ENCODE measurements at regions not wholly inside any gene's neighbourhood (a gene's known extent, or its start where the extent isn't known, plus 50 kb on each side); places are given as distances from the start of the nearest gene placed in this dataset.

DNA sequence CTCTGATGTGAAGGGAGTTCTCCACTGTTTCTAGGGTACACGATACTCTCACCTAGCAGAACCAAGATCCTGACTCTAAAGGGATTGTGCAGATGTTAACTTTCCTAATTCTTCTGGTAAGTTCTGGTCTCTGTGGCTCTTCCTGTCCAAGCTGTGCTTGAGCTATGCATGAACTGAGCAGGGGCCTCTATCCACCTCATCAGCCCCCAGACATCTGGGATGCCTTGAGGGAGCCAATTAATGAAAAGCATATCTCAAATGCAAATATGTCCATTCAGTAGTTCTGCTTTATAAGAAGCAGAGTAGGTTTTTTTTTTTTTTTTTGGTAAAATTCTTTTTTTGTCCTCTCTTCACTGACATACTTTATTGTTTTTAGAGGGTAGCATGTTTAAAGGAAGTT is 89.6 kb downstream of the POLR2M start:
- H3K4me1 ChIP-seq (ENCODE audit: control insufficient read depth in 2 of 2, insufficient read depth in 2 of 2, low read length in 2 of 2) = no peaks in the 10 kb centered on the region
- no peaks in the 10 kb centered on the region for H3K27me3 ChIP-seq (replicated peaks in 1 of 4; ENCODE audit: control extremely low read depth in 1 of 4, control insufficient read depth in 3 of 4, insufficient read depth in 4 of 4, low read length in 3 of 4)
- no peaks in the 10 kb centered on the region for H4K20me1 ChIP-seq (ENCODE audit: control insufficient read depth, insufficient read depth, low read length, poor library complexity, severe bottlenecking)
- H3K4me2 ChIP-seq (replicated peaks; ENCODE audit: low read depth, low read length, poor library complexity, severe bottlenecking) = no peak overlapping the region
- Mint-ChIP-seq H3K27ac (no peak overlapping the region), H3K27me3 (peaks cover 9% of the 10 kb centered on the region), H3K4me3 (no peak overlapping the region), H3K4me1 (no peaks in the 10 kb centered on the region), H3K9me3 (ENCODE audit: insufficient read depth) (no peaks in the 10 kb centered on the region)
- ChIA-PET POLR2A (no interaction called here), CTCF (no interaction called here)
- DNase-seq (no peak), ATAC-seq (ENCODE audit: low read depth) (no peak)
- no peak overlapping the region for H3K9ac ChIP-seq (ENCODE audit: low read length)
- intact Hi-C loops (cut with micrococcal nuclease) = no loop called here
- no peak for TF ChIP-seq CTCF (IDR thresholded peaks at IDR 0.05)
- no peak for TF ChIP-seq EZH2 (IDR thresholded peaks at IDR 0.05; ENCODE audit: borderline replicate concordance, insufficient read depth, low read depth, low read length, poor library complexity, severe bottlenecking)
- no peaks in the 10 kb centered on the region for H3K79me2 ChIP-seq (ENCODE audit: control insufficient read depth, insufficient read depth, low read length)
- WGBS (ENCODE audit: insufficient coverage) = no CpG with 5 or more reads among the region's 1 CpG
- no peaks in the 10 kb centered on the region for H3K36me3 ChIP-seq (replicated peaks in 1 of 2; ENCODE audit: control extremely low read depth in 1 of 2, control insufficient read depth in 1 of 2, extremely low read depth in 1 of 2, insufficient read depth in 2 of 2, low read length in 1 of 2)
- H3K27ac ChIP-seq (ENCODE audit: low read length in 2 of 2) = no peak overlapping the region
- H3K4me3 ChIP-seq (ENCODE audit: control extremely low read depth in 1 of 5, extremely low read depth in 1 of 5, insufficient read depth in 1 of 5, low read depth in 2 of 5, low read length in 4 of 5) = no peak overlapping the region
- H2AFZ ChIP-seq (ENCODE audit: insufficient read depth, low read depth, low read length, poor library complexity, severe bottlenecking) = no peak overlapping the region
- no peaks in the 10 kb centered on the region for H3K9me3 ChIP-seq (ENCODE audit: control extremely low read depth in 1 of 3, control insufficient read depth in 2 of 3, insufficient read depth in 1 of 3, low read length in 2 of 3)

- Histone ChIP-seq H3K79me2 (ENCODE audit: control insufficient read depth, insufficient read depth, low read length) (no peaks in the 10 kb centered on the region), H3K36me3 (replicated peaks in 1 of 2; ENCODE audit: control extremely low read depth in 1 of 2, control insufficient read depth in 1 of 2, extremely low read depth in 1 of 2, insufficient read depth in 2 of 2, low read length in 1 of 2) (no peaks in the 10 kb centered on the region), H3K9ac (ENCODE audit: low read length) (no peak overlapping the region), H3K27ac (ENCODE audit: low read length in 2 of 2) (no peak overlapping the region), H4K20me1 (ENCODE audit: control insufficient read depth, insufficient read depth, low read length, poor library complexity, severe bottlenecking) (no peaks in the 10 kb centered on the region), H3K4me2 (replicated peaks; ENCODE audit: low read depth, low read length, poor library complexity, severe bottlenecking) (no peak overlapping the region), H3K9me3 (ENCODE audit: control extremely low read depth in 1 of 3, control insufficient read depth in 2 of 3, insufficient read depth in 1 of 3, low read length in 2 of 3) (no peaks in the 10 kb centered on the region), H3K4me3 (ENCODE audit: control extremely low read depth in 1 of 5, extremely low read depth in 1 of 5, insufficient read depth in 1 of 5, low read depth in 2 of 5, low read length in 4 of 5) (no peak overlapping the region), H3K4me1 (ENCODE audit: control insufficient read depth in 2 of 2, insufficient read depth in 2 of 2, low read length in 2 of 2) (no peaks in the 10 kb centered on the region), H3K27me3 (replicated peaks in 1 of 4; ENCODE audit: control extremely low read depth in 1 of 4, control insufficient read depth in 3 of 4, insufficient read depth in 4 of 4, low read length in 3 of 4) (no peaks in the 10 kb centered on the region), H2AFZ (ENCODE audit: insufficient read depth, low read depth, low read length, poor library complexity, severe bottlenecking) (no peak overlapping the region)
- no peak overlapping the region for H3K4me3 Mint-ChIP-seq
- intact Hi-C loops (cut with micrococcal nuclease) = no loop called here
- POLR2A ChIA-PET = no interaction called here
- CTCF ChIA-PET = no interaction called here
- H3K27me3 Mint-ChIP-seq = peaks cover 9% of the 10 kb centered on the region
- H3K4me1 Mint-ChIP-seq = no peaks in the 10 kb centered on the region
- no peak for ATAC-seq (ENCODE audit: low read depth)
- H3K9me3 Mint-ChIP-seq (ENCODE audit: insufficient read depth) = no peaks in the 10 kb centered on the region
- H3K27ac Mint-ChIP-seq = no peak overlapping the region
- 100% methylated on average over 1 of the region's 3 CpGs for WGBS (ENCODE audit: insufficient coverage)
- DNase-seq = no peak
- no peak for TF ChIP-seq CTCF (IDR thresholded peaks at IDR 0.05)
- TF ChIP-seq EZH2 (IDR thresholded peaks at IDR 0.05; ENCODE audit: borderline replicate concordance, insufficient read depth, low read depth, low read length, poor library complexity, severe bottlenecking) = no peak
Measured at GRCh38 chr15:57797110-57797509, 90.6 kb downstream of the POLR2M start.
